Esophagus muscularis mucosa (tissue), 3 donors: ENCODE measurements at regions not wholly inside any gene's neighbourhood (a gene's known extent, or its start where the extent isn't known, plus 50 kb on each side); places are given as distances from the start of the nearest gene placed in this dataset.

Experiments used
- CTCF ChIP-seq, 3 experiments: fragments of 200-600 bp in 2 of 3; fragments of 450-650 bp in 1 of 3; sonication (generic) in 2 of 3; IDR thresholded peaks; one replicate each; pipeline ENCODE4 v1.5.1; 2017 to 2019; ENCODE audit warnings: antibody characterized with exemption in 3 of 3, mild to moderate bottlenecking in 2 of 3, moderate library complexity in 1 of 3
- POLR2A ChIP-seq: fragments of 450-650 bp; IDR thresholded peaks from one replicate; pipeline ENCODE4 v1.6.1; 2017; ENCODE audit warnings: antibody characterized with exemption, moderate library complexity, mild to moderate bottlenecking, low read depth

GRCh38 chr5:114053372-114053771 is 308.5 kb upstream of the KCNN2 start:
- TF ChIP-seq CTCF (IDR thresholded peaks at IDR 0.05) (no peak), POLR2A (no peak)
